BJ (cell line): ENCODE measurements at regions not wholly inside any gene's neighbourhood (a gene's known extent, or its start where the extent isn't known, plus 50 kb on each side); places are given as distances from the start of the nearest gene placed in this dataset.

ENCODE experiments used
- CTCF ChIA-PET: fragments of 350-600 bp; formaldehyde crosslinking; extraction: SDS; loops from one replicate; lab custom pipeline; 2021; ENCODE audit warnings: antibody characterized with exemption, inconsistent platforms; lab: Yijun Ruan, JAX
- POLR2A ChIA-PET: fragments of 300-600 bp; sonication (Branson Sonifier 250); formaldehyde crosslinking; extraction: SDS; loops from one replicate; lab custom pipeline; 2021; ENCODE audit warnings: antibody characterized with exemption; lab: Charles Lee
- DNase-seq: peaks from one replicate; pipeline ENCODE4 v3.0.0-alpha.2; 2011; ENCODE audit warnings: low read depth
- H3K27me3 ChIP-seq: 2 replicates; pipeline ENCODE4 v1.6.0; 2011; ENCODE audit warnings: low read length; ENCODE audit not compliant: control insufficient read depth, insufficient read depth
- H3K36me3 ChIP-seq: 2 replicates; pipeline ENCODE4 v1.5.1; 2011; ENCODE audit warnings: low read length; ENCODE audit not compliant: control insufficient read depth, insufficient read depth
- H3K4me3 ChIP-seq: 2 replicates; pipeline ENCODE4 v1.5.1; 2011; ENCODE audit warnings: low read depth, mild to moderate bottlenecking, control low read depth, low read length
- TF ChIP-seq, protein P1 (sequence below): IDR thresholded peaks from 2 replicates; pipeline ENCODE4 v1.5.1; 2011; ENCODE audit warnings: low read depth, mild to moderate bottlenecking, control low read depth, inconsistent platforms, low read length, moderate library complexity; ENCODE audit not compliant: insufficient read depth

DNA sequence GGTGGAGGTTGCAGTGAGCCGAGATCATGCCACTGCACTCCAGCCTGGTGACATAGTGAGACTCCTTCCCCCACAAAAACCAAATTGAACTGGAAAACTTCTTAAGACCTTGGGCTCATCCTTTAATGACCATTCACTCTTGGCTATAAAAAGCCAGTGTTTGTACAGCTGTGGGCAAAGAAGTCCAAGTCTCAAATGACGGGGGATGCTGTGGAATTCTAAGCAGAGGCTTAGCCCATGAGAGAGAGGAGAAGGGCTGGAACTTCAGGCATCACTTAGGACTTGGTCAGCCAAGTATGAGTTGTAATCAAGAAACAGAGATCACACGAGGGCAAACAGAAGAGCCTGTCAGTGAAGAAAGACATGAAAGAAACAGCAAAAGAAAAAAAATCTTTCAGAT is 79.3 kb upstream of the POU3F3 start:
- CTCF ChIA-PET = no interaction called here
- TF ChIP-seq, protein P1, sequence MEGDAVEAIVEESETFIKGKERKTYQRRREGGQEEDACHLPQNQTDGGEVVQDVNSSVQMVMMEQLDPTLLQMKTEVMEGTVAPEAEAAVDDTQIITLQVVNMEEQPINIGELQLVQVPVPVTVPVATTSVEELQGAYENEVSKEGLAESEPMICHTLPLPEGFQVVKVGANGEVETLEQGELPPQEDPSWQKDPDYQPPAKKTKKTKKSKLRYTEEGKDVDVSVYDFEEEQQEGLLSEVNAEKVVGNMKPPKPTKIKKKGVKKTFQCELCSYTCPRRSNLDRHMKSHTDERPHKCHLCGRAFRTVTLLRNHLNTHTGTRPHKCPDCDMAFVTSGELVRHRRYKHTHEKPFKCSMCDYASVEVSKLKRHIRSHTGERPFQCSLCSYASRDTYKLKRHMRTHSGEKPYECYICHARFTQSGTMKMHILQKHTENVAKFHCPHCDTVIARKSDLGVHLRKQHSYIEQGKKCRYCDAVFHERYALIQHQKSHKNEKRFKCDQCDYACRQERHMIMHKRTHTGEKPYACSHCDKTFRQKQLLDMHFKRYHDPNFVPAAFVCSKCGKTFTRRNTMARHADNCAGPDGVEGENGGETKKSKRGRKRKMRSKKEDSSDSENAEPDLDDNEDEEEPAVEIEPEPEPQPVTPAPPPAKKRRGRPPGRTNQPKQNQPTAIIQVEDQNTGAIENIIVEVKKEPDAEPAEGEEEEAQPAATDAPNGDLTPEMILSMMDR = no peak
- no peak for DNase-seq

DNA sequence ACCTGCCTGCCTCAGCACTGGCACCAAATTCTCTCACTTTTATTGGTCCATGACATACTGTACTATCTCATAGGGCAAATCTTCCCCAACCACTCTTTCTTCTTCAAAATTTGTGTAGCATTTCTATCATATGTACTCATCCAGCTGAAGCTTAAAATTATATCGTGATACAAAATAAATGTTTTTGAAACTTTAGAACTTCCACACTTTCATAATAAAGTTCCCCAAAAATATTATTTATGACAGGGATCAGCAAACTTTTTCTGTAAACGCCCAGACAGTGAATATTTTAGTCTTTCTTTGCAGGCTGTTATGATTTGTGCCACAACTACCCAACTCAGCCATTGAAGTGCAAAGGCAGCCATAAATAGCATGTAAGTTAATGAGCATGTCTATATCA is 76.2 kb upstream of the POU3F3 start:
- DNase-seq = no peak
- ChIA-PET CTCF (no interaction called here), POLR2A (no interaction called here)
- no peaks in the 10 kb centered on the region for H3K27me3 ChIP-seq
- TF ChIP-seq, protein P1 = no peak
- no peak overlapping the region for H3K4me3 ChIP-seq
- no peaks in the 10 kb centered on the region for H3K36me3 ChIP-seq

More for the DNA sequence above, 79.3 kb upstream of the POU3F3 start:
- Histone ChIP-seq H3K27me3 (no peaks in the 10 kb centered on the region), H3K4me3 (no peak overlapping the region), H3K36me3 (no peaks in the 10 kb centered on the region)
- POLR2A ChIA-PET = no interaction called here

DNA sequence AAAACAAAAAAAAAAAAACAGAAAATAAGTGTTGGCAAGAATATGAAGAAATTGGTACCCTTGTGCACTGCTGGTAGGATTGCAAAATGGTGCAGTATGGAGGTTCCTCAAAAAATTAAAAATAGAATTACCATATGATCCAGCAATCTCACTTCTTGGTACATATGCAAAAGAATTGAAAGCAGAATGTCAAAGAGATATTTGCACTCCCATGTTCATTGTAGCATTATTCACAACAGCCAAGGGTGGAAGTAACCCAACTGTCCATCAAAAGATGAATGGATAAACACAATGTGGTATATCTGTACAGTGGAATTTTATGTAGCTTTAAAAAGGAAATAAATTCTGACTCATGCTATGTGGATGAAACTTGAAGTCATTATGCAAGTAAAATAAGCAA is 72.8 kb upstream of the POU3F3 start:
- Histone ChIP-seq H3K4me3 (no peak overlapping the region), H3K27me3 (no peaks in the 10 kb centered on the region), H3K36me3 (no peaks in the 10 kb centered on the region)
- TF ChIP-seq, protein P1 = no peak
- no peak for DNase-seq
- ChIA-PET POLR2A (no interaction called here), CTCF (no interaction called here)

DNA sequence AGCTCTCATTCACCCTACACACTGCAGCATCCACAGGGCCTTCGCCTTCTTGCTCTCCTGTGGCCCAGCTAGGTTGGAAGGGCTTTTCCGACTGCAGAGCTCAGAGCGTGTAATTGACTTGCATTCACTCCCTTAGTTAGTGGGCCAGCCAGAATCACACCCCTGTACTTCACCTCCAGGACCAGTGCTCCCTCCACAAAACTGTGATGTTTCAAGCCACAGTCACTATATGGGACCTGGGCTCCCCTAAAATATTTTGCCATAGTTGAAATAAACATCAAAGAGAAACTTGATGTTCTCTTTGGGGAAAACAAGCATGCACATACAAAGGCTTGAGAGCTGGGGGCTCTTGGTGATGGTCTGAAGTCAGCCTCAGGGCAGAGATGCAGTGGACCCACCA is 69.7 kb upstream of the POU3F3 start:
- no peak for DNase-seq
- no peaks in the 10 kb centered on the region for H3K27me3 ChIP-seq
- ChIA-PET CTCF (interaction anchor here (1.4 kb wide), 1 partner anchor 65 kb away, joined by 5 read pairs; no protein-coding TSS in a partner anchor), POLR2A (no interaction called here)
- H3K4me3 ChIP-seq = no peak overlapping the region
- no peaks in the 10 kb centered on the region for H3K36me3 ChIP-seq
- TF ChIP-seq, protein P1 = no peak

DNA sequence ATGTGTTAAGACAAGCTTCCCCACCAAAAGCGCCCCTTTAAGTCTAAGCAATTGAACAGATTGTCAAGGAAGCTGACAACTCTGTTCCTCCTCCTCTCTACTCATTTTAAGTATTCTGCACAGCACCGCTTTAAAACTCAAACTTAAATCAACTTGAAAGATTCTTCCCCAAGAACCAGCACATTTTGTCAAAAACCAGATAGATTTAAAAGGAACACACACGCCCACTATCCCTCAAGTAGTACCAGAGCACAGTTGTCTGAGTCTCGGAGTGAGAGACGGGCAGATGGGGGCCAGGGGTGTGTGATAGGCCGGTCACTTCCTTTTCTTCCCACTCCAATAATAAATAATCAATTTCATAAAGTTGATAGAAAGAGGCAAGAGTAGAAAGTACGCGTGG is 67.7 kb upstream of the POU3F3 start:
- TF ChIP-seq, protein P1 = no peak
- H3K27me3 ChIP-seq = no peaks in the 10 kb centered on the region
- H3K36me3 ChIP-seq = no peaks in the 10 kb centered on the region
- DNase-seq = no peak
- no peak overlapping the region for H3K4me3 ChIP-seq
- CTCF ChIA-PET = no interaction called here
- POLR2A ChIA-PET = no interaction called here
